ENCODE measurements at regions not wholly inside any gene's neighbourhood (a gene's known extent, or its start where the extent isn't known, plus 50 kb on each side); places are given as distances from the start of the nearest gene placed in this dataset.
A peak's percentile ranks its signal among the peaks of the same experiment; 100 is the strongest.
"Not testable (repeated sequence)": the region's sequence is repeated elsewhere in the genome, so short reads cannot be mapped to it uniquely, and the experiment has no call there.

GRCh38 chr2:173571021-173571821 is 216.5 kb downstream of the CDCA7 start:
- no peaks in the 10 kb centered on the region for H3K79me2 ChIP-seq (ENCODE audit: low read length)
- no peak for DNase-seq

GRCh38 chr2:173571887-173572680 is 217.4 kb downstream of the CDCA7 start:
- no peaks in the 10 kb centered on the region for H4K20me1 ChIP-seq (ENCODE audit: insufficient read depth, low read length)
- H3K4me3 ChIP-seq (ENCODE audit: low read length) = no peak overlapping the region
- H3K36me3 ChIP-seq (replicated peaks; ENCODE audit: insufficient read depth, low read length) = no peaks in the 10 kb centered on the region
- no peaks in the 10 kb centered on the region for H3K9me2 ChIP-seq (replicated peaks; ENCODE audit: insufficient read depth, low read length)
- no peak overlapping the region for H3K27ac ChIP-seq (ENCODE audit: low read length)
- no peaks in the 10 kb centered on the region for H3K27me3 ChIP-seq (replicated peaks; ENCODE audit: insufficient read depth, low read length)
- no peak overlapping the region for H2AFZ ChIP-seq (ENCODE audit: low read length)
- no peak overlapping the region for H3K9ac ChIP-seq (ENCODE audit: low read length)
- no peak for DNase-seq
- no peaks in the 10 kb centered on the region for H3K9me3 ChIP-seq (replicated peaks; ENCODE audit: insufficient read depth, low read length)
- H3K4me2 ChIP-seq (ENCODE audit: low read depth, low read length) = no peak overlapping the region
- no peak for TF ChIP-seq EZH2phosphoT487 (IDR thresholded peaks at IDR 0.05; ENCODE audit: low read length)
- no peak for TF ChIP-seq EZH2 (optimal IDR thresholded peaks at IDR 0.05; ENCODE audit: low read depth, low read length)
- no peak for TF ChIP-seq CTCF (IDR thresholded peaks at IDR 0.05; ENCODE audit: low read length)
- H3K79me2 ChIP-seq (ENCODE audit: low read length) = no peaks in the 10 kb centered on the region
- H3F3A ChIP-seq (ENCODE audit: insufficient read depth, low read length) = no peaks in the 10 kb centered on the region
- H3K4me1 ChIP-seq (ENCODE audit: low read length) = peaks cover 8% of the 10 kb centered on the region; the same call in 1 of the 2 replicates

More at GRCh38 chr2:173571021-173571821, 216.5 kb downstream of the CDCA7 start:
- no peak overlapping the region for H3K4me2 ChIP-seq (ENCODE audit: low read depth, low read length)
- no peaks in the 10 kb centered on the region for H3K9me2 ChIP-seq (replicated peaks; ENCODE audit: insufficient read depth, low read length)
- H3K9ac ChIP-seq (ENCODE audit: low read length) = no peak overlapping the region
- no peaks in the 10 kb centered on the region for H4K20me1 ChIP-seq (ENCODE audit: insufficient read depth, low read length)
- H3F3A ChIP-seq (ENCODE audit: insufficient read depth, low read length) = no peaks in the 10 kb centered on the region
- H3K4me1 ChIP-seq (ENCODE audit: low read length) = peaks cover 8% of the 10 kb centered on the region; the same call in 1 of the 2 replicates
- no peak overlapping the region for H2AFZ ChIP-seq (ENCODE audit: low read length)
- H3K4me3 ChIP-seq (ENCODE audit: low read length) = no peak overlapping the region
- TF ChIP-seq CTCF (IDR thresholded peaks at IDR 0.05; ENCODE audit: low read length) = no peak
- no peak for TF ChIP-seq EZH2phosphoT487 (IDR thresholded peaks at IDR 0.05; ENCODE audit: low read length)
- TF ChIP-seq EZH2 (optimal IDR thresholded peaks at IDR 0.05; ENCODE audit: low read depth, low read length) = no peak
- H3K36me3 ChIP-seq (replicated peaks; ENCODE audit: insufficient read depth, low read length) = no peaks in the 10 kb centered on the region
- H3K9me3 ChIP-seq (replicated peaks; ENCODE audit: insufficient read depth, low read length) = no peaks in the 10 kb centered on the region
- H3K27me3 ChIP-seq (replicated peaks; ENCODE audit: insufficient read depth, low read length) = no peaks in the 10 kb centered on the region
- no peak overlapping the region for H3K27ac ChIP-seq (ENCODE audit: low read length)

- no peaks in the 10 kb centered on the region for H3F3A ChIP-seq (ENCODE audit: insufficient read depth, low read length)
- H4K20me1 ChIP-seq (ENCODE audit: insufficient read depth, low read length) = no peaks in the 10 kb centered on the region
Observed at GRCh38 chr2:173572848-173573247, 218.2 kb downstream of the CDCA7 start.

GRCh38 chr2:173573782-173574181 is 219.1 kb downstream of the CDCA7 start:
- not testable (repeated sequence) for H3K27ac ChIP-seq (ENCODE audit: low read length); H3K4me1 ChIP-seq (ENCODE audit: low read length); H3F3A ChIP-seq (ENCODE audit: insufficient read depth, low read length); H3K27me3 ChIP-seq (replicated peaks; ENCODE audit: insufficient read depth, low read length); H3K9ac ChIP-seq (ENCODE audit: low read length); H3K9me2 ChIP-seq (replicated peaks; ENCODE audit: insufficient read depth, low read length); H3K9me3 ChIP-seq (replicated peaks; ENCODE audit: insufficient read depth, low read length); H4K20me1 ChIP-seq (ENCODE audit: insufficient read depth, low read length); H3K4me3 ChIP-seq (ENCODE audit: low read length); DNase-seq; H3K36me3 ChIP-seq (replicated peaks; ENCODE audit: insufficient read depth, low read length); H3K79me2 ChIP-seq (ENCODE audit: low read length); H3K4me2 ChIP-seq (ENCODE audit: low read depth, low read length); H2AFZ ChIP-seq (ENCODE audit: low read length)

More at GRCh38 chr2:173572848-173573247, 218.2 kb downstream of the CDCA7 start:
- no peak for TF ChIP-seq EZH2phosphoT487 (IDR thresholded peaks at IDR 0.05; ENCODE audit: low read length)
- 0 out of 2 replicates have a peak, but pooled peaks have one; percentile 7 for TF ChIP-seq CTCF (IDR thresholded peaks at IDR 0.05; ENCODE audit: low read length)
- no peak for TF ChIP-seq EZH2 (optimal IDR thresholded peaks at IDR 0.05; ENCODE audit: low read depth, low read length)
- H3K27me3 ChIP-seq (replicated peaks; ENCODE audit: insufficient read depth, low read length) = no peaks in the 10 kb centered on the region
- H3K4me3 ChIP-seq (ENCODE audit: low read length) = no peak overlapping the region
- no peak overlapping the region for H3K4me2 ChIP-seq (ENCODE audit: low read depth, low read length)
- no peaks in the 10 kb centered on the region for H3K9me2 ChIP-seq (replicated peaks; ENCODE audit: insufficient read depth, low read length)
- DNase-seq = peak; percentile 57
- no peaks in the 10 kb centered on the region for H3K9me3 ChIP-seq (replicated peaks; ENCODE audit: insufficient read depth, low read length)
- H3K4me1 ChIP-seq (ENCODE audit: low read length) = peaks cover 8% of the 10 kb centered on the region; the same call in 1 of the 2 replicates
- H2AFZ ChIP-seq (ENCODE audit: low read length) = no peak overlapping the region
- H3K79me2 ChIP-seq (ENCODE audit: low read length) = no peaks in the 10 kb centered on the region
- no peak overlapping the region for H3K27ac ChIP-seq (ENCODE audit: low read length)
- H3K9ac ChIP-seq (ENCODE audit: low read length) = no peak overlapping the region
- no peaks in the 10 kb centered on the region for H3K36me3 ChIP-seq (replicated peaks; ENCODE audit: insufficient read depth, low read length)
